ENCODE measurements at regions not wholly inside any gene's neighbourhood (a gene's known extent, or its start where the extent isn't known, plus 50 kb on each side); places are given as distances from the start of the nearest gene placed in this dataset.

DNA sequence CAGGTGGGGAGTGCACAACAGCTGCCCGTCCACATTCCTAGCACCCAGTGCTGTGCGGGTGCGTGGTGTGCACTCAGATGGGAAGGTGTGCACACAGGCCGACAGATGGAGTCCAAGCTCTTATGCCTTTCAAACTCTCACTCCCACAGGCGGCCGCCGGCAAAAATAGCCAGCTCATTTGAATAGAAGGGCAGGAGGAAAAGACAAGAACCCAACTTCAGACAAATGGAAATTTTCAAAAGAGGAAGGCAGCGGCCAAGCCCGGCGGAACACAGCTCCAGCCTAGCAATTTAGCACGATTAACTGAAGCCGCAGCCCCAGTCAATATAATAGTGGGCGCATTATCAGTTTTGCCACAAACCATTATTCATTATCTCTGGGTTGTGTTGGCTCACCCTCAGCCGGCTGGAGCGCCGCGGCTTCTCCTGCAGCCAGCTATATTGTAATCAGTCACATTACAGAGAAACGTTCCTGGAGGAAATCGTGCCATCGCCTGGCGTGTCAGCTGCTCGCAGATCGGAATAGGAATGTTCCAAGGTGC, 103.9 kb upstream of the SEC14L1 start:
- TF ChIP-seq RCOR1 (IDR thresholded peaks at IDR 0.05; ENCODE audit: low read depth, low read length) (no peak), JUN (IDR thresholded peaks at IDR 0.05) (no peak), ZC3H11A (IDR thresholded peaks at IDR 0.05) (no peak), POLR2A (IDR thresholded peaks at IDR 0.05; ENCODE audit: low read length) (no peak), SMC3 (IDR thresholded peaks at IDR 0.05) (no peak), CHD4 (IDR thresholded peaks at IDR 0.05; ENCODE audit: borderline replicate concordance) (no peak), CHD2 (IDR thresholded peaks at IDR 0.05; ENCODE audit: low read length, partially characterized antibody) (no peak)
- TF ChIP-seq, protein P1, sequence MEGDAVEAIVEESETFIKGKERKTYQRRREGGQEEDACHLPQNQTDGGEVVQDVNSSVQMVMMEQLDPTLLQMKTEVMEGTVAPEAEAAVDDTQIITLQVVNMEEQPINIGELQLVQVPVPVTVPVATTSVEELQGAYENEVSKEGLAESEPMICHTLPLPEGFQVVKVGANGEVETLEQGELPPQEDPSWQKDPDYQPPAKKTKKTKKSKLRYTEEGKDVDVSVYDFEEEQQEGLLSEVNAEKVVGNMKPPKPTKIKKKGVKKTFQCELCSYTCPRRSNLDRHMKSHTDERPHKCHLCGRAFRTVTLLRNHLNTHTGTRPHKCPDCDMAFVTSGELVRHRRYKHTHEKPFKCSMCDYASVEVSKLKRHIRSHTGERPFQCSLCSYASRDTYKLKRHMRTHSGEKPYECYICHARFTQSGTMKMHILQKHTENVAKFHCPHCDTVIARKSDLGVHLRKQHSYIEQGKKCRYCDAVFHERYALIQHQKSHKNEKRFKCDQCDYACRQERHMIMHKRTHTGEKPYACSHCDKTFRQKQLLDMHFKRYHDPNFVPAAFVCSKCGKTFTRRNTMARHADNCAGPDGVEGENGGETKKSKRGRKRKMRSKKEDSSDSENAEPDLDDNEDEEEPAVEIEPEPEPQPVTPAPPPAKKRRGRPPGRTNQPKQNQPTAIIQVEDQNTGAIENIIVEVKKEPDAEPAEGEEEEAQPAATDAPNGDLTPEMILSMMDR (IDR thresholded peaks at IDR 0.05), result no peak
- TF ChIP-seq, protein P2, sequence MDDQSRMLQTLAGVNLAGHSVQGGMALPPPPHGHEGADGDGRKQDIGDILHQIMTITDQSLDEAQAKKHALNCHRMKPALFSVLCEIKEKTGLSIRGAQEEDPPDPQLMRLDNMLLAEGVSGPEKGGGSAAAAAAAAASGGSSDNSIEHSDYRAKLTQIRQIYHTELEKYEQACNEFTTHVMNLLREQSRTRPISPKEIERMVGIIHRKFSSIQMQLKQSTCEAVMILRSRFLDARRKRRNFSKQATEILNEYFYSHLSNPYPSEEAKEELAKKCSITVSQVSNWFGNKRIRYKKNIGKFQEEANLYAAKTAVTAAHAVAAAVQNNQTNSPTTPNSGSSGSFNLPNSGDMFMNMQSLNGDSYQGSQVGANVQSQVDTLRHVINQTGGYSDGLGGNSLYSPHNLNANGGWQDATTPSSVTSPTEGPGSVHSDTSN (IDR thresholded peaks at IDR 0.05), result no peak

Measured in A549 (cell line).